Pancreas (tissue), 10 donors: ENCODE measurements at regions not wholly inside any gene's neighbourhood (a gene's known extent, or its start where the extent isn't known, plus 50 kb on each side); places are given as distances from the start of the nearest gene placed in this dataset.

Experiments
- ATAC-seq, 4 donors: fragments of 200-7000 bp; cut with Tn5 transposase; one replicate each; pipeline versions ENCODE4 v1.8.0 to v1.9.1; 2020; ENCODE audit warnings: mild to moderate bottlenecking in 4 of 4, moderate library complexity in 4 of 4
- DNase-seq, 6 donors: peaks; one replicate each; pipeline ENCODE4 v3.0.0-alpha.2; 2020
- FAIRE-seq: peaks from 2 replicates; lab custom pipeline; 2012; peaks lifted over from hg19 to GRCh38; lab: Jason Lieb, UNC
- H3K27ac ChIP-seq, 4 donors: fragments of 200-600 bp; sonication (generic); 1 replicate in 3 of 4; 2 replicates in 1 of 4; pipeline versions ENCODE4 v1.5.0 to v1.8.0; 2020
- H3K27me3 ChIP-seq, 4 donors: fragments of 200-600 bp; one replicate each; pipeline ENCODE4 v1.8.0; 2021
- H3K36me3 ChIP-seq, 3 donors: fragments of 200-600 bp; sonication (generic) in 1 of 3; one replicate each; pipeline versions ENCODE4 v1.5.0 to v1.8.0; 2020 to 2021
- H3K4me1 ChIP-seq, 3 donors: fragments of 200-600 bp; one replicate each; pipeline ENCODE4 v1.8.0; 2021
- H3K4me3 ChIP-seq, 4 donors: fragments of 200-600 bp; sonication (generic) in 2 of 4; one replicate each; pipeline versions ENCODE4 v1.5.0 to v1.8.0; 2020 to 2021
- H3K9me3 ChIP-seq, 4 donors: fragments of 200-600 bp; one replicate each; pipeline ENCODE4 v1.8.0; 2021
- CTCF ChIP-seq, 4 donors: fragments of 200-600 bp; sonication (generic) in 3 of 4; IDR thresholded peaks; one replicate each; pipeline versions ENCODE4 v1.5.0 to v1.8.0; 2021; ENCODE audit warnings: antibody characterized with exemption in 4 of 4
- WGBS, 2 donors: extraction: QIAGEN DNeasy Blood & Tissue Kit; methylation state at CpG; one replicate each; pipeline ENCODE4 v1.1.7; 2013; 5-methylcytosine and 5-hydroxymethylcytosine counted together
- intact Hi-C, 3 donors: fragments of 100-400 bp; cut with DNase I; formaldehyde crosslinking; loops; one replicate each; pipeline versions ENCODE4 v1.11.1 to v1.14.2; 2022
- donor health status: healthy with polysubstance abuse.
- donor health status: DM: no; HTN: no; CAD: no; lungs with moderate emphysema.
- donor health status: DM: no; HTN: no; CAD: no.
- donor health status: control.
- donor health status: control.
- donor health status: Bipolar disorder and iron deficiency.
- donor health status: DM: yes; HTN: yes; CAD: no.
- donor health status: DM: no; HTN: no; CAD: no.
- donor health status: DM: no; HTN: no; CAD: no.
- donor health status: DM: yes; HTN: yes; CAD: no.

DNA sequence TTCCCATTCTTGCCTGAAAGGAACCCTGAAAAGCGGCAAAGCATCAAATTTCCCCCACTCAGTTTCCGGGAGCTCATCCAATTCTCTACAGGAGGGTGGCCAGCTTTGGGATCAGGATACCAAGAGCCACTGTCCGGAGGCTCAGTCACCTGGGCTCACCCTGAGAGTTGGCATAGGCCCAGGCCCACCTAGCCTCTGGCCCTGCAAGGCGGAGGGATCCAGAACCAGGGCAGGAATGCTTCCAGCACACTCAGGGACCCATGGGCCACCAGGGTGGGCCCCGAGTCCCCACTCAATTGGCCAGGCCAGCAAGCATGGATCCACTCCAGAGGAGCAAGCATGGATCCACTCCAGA, 432.9 kb upstream of the MYT1L start:
- Histone ChIP-seq H3K4me3 (no peak overlapping the region), H3K4me1 (no peaks in the 10 kb centered on the region), H3K27ac (no peak overlapping the region), H3K9me3 (no peaks in the 10 kb centered on the region), H3K36me3 (no peaks in the 10 kb centered on the region), H3K27me3 (no peaks in the 10 kb centered on the region)
- no peak for TF ChIP-seq CTCF (IDR thresholded peaks at IDR 0.05)
- no peak for DNase-seq
- intact Hi-C loops: no loop called here
- FAIRE-seq: no peak
- WGBS, 2 donors: 71 to 80% methylated on average over 5 of the region's 5 CpGs
- ATAC-seq: no peak

DNA sequence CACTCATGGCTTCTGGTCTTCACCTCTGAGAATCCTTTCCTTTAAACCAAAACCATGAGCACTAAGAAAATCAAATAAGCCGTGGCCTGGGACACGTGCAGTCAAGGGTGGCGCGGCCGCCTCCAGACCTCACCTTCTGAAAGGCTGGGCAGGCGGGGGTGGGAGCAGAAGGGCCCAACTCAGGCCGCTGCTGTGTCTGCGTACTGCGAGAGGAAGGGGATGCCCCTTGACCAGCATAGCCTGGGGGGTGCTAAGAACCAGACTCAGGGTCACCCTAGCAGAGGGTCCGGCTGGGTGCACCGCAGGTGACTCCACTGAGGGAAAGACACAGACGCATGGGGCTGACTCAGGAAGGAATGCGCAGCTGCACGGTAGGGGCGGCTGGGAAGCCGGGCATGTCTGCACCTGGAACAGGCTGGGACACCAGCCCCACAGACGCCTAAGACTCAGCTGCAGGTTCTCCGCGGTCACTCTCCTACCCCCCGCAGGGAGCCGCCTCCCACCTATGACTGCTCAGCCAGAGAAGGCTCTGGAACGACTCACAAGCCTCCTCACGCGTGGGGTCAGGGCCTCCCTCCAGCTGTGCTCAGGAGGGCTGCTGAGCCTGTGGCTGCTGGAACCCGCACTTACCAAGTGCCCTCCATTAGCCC, 432.4 kb upstream of the MYT1L start:
- 71 to 73% methylated on average over 23 to 25 of the region's 25 CpGs for WGBS, 2 donors
- no peak for DNase-seq
- intact Hi-C loops: no loop called here
- Histone ChIP-seq H3K27me3 (no peaks in the 10 kb centered on the region), H3K36me3 (no peaks in the 10 kb centered on the region), H3K9me3 (no peaks in the 10 kb centered on the region), H3K27ac (no peak overlapping the region), H3K4me3 (no peak overlapping the region), H3K4me1 (no peaks in the 10 kb centered on the region)
- FAIRE-seq: no peak
- ATAC-seq: no peak
- TF ChIP-seq CTCF (IDR thresholded peaks at IDR 0.05): no peak

- H3K36me3 ChIP-seq: no peaks in the 10 kb centered on the region
- intact Hi-C loops: no loop called here
- H3K9me3 ChIP-seq: no peaks in the 10 kb centered on the region
- no peak overlapping the region for H3K27ac ChIP-seq
- no peaks in the 10 kb centered on the region for H3K27me3 ChIP-seq
- DNase-seq (no peak), FAIRE-seq (no peak), ATAC-seq (no peak)
- no peaks in the 10 kb centered on the region for H3K4me1 ChIP-seq
- WGBS, 2 donors: 65 to 76% methylated on average over 11 of the region's 11 CpGs
- TF ChIP-seq CTCF (IDR thresholded peaks at IDR 0.05): no peak
- no peak overlapping the region for H3K4me3 ChIP-seq
Observed at GRCh38 chr2:2762913-2763312, 431.8 kb upstream of the MYT1L start.

DNA sequence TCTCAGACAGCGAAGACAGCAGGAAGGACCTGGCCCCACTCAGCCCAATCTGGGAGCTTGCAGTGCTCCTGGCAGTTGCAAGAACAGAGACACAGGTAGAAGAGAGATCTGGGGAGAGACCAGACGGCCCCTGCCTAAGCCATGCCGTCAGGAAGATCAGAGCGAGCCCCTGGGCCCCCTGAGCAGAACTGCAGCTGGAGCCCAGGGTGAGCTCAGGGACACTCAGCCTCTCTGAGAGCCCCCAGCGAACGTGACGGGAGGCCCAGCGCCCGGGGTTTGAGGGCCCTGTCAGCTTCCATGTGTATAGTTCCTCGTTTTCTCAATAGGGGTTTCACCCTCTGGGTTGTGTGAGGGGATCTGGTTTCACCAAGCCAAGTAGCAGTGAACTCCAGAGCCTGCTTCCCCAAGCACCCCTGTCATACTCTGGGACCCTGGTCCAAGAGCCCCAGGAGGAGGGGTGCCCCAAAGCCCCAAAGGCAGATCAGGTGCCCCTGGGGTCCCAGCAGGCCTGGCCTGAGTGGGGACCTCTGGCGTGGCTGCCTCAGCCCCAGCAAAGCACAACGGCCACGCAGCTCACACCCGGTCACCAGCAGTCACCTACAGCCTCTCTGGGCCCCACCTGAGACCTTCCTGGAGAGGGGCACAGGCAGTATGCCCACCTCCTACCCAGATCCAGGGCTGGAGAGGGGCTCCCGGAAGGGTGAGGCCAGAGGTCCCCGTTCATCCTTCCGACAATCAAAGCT, 431.3 kb upstream of the MYT1L start:
- no peaks in the 10 kb centered on the region for H3K27me3 ChIP-seq
- no peaks in the 10 kb centered on the region for H3K4me1 ChIP-seq
- DNase-seq (no peak), FAIRE-seq (no peak), ATAC-seq (no peak)
- intact Hi-C loops: no loop called here
- H3K4me3 ChIP-seq: no peak overlapping the region
- no peaks in the 10 kb centered on the region for H3K36me3 ChIP-seq
- no peak overlapping the region for H3K27ac ChIP-seq
- TF ChIP-seq CTCF (IDR thresholded peaks at IDR 0.05): no peak
- H3K9me3 ChIP-seq: no peaks in the 10 kb centered on the region
- WGBS, 2 donors: 67 to 77% methylated on average over 17 of the region's 17 CpGs

- Histone ChIP-seq H3K36me3 (no peaks in the 10 kb centered on the region), H3K4me1 (no peaks in the 10 kb centered on the region), H3K4me3 (no peak overlapping the region), H3K27me3 (no peaks in the 10 kb centered on the region), H3K9me3 (no peaks in the 10 kb centered on the region), H3K27ac (no peak overlapping the region)
- DNase-seq (no peak), FAIRE-seq (no peak), ATAC-seq (no peak)
- intact Hi-C loops: no loop called here
- no peak for TF ChIP-seq CTCF (IDR thresholded peaks at IDR 0.05)
- 59 to 68% methylated on average over 10 of the region's 10 CpGs for WGBS, 2 donors
Observed at GRCh38 chr2:2758793-2759367, 427.8 kb upstream of the MYT1L start.
